ENCODE measurements at regions not wholly inside any gene's neighbourhood (a gene's known extent, or its start where the extent isn't known, plus 50 kb on each side); places are given as distances from the start of the nearest gene placed in this dataset.

DNA sequence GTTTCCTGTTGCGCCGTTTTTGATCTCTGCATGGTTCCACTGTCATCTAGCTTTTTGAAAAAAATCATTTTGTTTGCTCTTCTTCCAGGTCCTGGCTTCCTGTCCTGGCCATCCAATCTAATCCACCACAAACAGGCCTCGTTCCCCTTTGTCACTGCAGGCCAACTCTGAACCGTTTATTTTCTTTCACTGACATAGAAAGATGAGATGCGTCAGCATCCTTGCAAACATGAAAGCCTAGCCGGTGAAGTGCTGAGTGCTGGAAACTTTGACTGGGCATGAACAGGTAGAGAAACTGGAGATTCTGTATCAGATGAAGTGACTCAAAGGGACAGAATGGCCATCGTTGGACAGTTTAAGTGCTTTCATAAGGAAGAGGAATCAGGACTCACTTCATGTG lies 1247.8 kb downstream of the TYW1 start:
- TF ChIP-seq, protein P1, sequence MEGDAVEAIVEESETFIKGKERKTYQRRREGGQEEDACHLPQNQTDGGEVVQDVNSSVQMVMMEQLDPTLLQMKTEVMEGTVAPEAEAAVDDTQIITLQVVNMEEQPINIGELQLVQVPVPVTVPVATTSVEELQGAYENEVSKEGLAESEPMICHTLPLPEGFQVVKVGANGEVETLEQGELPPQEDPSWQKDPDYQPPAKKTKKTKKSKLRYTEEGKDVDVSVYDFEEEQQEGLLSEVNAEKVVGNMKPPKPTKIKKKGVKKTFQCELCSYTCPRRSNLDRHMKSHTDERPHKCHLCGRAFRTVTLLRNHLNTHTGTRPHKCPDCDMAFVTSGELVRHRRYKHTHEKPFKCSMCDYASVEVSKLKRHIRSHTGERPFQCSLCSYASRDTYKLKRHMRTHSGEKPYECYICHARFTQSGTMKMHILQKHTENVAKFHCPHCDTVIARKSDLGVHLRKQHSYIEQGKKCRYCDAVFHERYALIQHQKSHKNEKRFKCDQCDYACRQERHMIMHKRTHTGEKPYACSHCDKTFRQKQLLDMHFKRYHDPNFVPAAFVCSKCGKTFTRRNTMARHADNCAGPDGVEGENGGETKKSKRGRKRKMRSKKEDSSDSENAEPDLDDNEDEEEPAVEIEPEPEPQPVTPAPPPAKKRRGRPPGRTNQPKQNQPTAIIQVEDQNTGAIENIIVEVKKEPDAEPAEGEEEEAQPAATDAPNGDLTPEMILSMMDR (conservative IDR thresholded peaks at IDR 0.05; ENCODE audit: low read depth, low read length): no peak
- no peak for TF ChIP-seq EZH2 (IDR thresholded peaks at IDR 0.05; ENCODE audit: low read length, unreplicated experiment)
